Islet of Langerhans (tissue), 1 donor: ENCODE measurements at regions not wholly inside any gene's neighbourhood (a gene's known extent, or its start where the extent isn't known, plus 50 kb on each side); places are given as distances from the start of the nearest gene placed in this dataset.
A peak's percentile ranks its signal among the peaks of the same experiment; 100 is the strongest.
"Not testable (repeated sequence)": the region's sequence is repeated elsewhere in the genome, so short reads cannot be mapped to it uniquely, and the experiment has no call there.

Experiments
- FAIRE-seq: peaks from one replicate; lab custom pipeline; 2011; peaks lifted over from hg19 to GRCh38; lab: Jason Lieb, UNC

- no peak for FAIRE-seq
These were observed 214.9 kb upstream of the WWC1 start for GRCh38 chr5:168076561-168076991.

- no peak for FAIRE-seq
These were observed 206.0 kb upstream of the WWC1 start for GRCh38 chr5:168085261-168086031.

GRCh38 chr5:168086104-168086610 is 205.3 kb upstream of the WWC1 start:
- peak; percentile 76 for FAIRE-seq

DNA sequence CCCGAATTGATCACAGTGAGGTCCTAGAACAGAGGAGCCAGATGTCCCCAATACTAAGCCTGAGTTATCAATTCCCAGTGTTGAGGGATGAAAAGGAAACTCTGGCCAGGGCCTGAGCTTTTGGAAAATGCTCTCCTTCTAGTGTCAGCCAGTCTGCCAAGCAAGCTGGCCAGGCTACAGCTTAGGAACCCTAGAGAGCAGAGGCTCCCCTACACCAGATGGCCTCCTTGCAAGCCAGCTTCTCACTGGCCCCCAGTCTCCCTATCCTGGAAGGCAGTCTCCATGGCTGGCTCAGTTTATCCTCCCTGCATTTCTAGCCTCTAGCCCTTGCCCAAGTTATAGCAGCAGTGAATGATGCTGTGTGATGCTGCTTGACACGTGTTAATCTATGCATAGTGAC is 204.7 kb upstream of the WWC1 start:
- FAIRE-seq, result no peak

- no peak for FAIRE-seq
These were observed 202.9 kb upstream of the WWC1 start for GRCh38 chr5:168088410-168089173.

GRCh38 chr5:168089201-168089887 is 202.1 kb upstream of the WWC1 start:
- no peak for FAIRE-seq

DNA sequence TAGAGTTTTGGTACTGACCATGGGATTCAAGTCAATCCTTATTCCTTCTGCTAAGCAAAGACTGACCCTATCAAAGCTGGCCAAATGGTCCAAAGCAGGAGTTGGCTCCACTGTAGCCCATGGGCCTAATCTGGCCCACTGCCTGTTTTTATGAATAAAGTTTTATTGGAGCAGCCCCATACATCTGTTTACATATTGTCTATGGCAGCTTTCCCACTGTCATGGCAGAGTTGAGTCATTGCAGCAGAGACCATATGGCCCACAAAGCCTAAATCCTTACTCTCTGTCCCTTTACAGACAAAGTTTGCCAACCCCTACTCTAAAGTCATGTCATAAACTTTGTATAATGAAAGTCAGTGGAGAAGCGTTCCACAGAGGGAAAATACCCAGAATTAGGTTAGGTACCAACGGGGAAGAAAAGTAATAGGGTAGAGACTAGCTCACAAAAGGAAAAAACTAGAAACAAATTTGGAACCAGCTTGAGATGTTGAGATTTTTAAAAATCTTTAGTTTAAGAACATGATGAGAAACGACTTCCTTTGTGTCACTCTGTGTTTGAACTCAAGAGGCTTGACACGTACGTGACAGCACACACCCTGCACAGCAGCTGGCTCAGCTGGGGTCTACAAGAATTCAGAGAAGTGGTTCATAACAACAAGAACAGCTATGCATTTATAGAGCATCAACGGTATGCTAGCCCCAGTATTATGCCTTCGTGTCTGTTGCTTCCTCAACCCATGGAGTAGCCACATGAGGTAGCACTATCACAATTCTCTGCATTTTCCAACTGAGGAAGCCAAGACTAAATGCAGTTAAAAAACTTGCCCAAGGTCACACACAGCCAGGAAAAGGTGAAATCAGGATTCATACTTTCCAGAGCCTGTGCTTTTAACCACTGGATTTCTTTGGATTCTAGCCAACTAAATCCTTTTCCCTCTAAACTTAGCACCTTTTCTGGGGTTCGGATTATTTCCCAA is 198.9 kb upstream of the WWC1 start:
- no peak for FAIRE-seq

- FAIRE-seq, result no peak
These were observed 198.1 kb upstream of the WWC1 start for GRCh38 chr5:168093200-168093910.

GRCh38 chr5:168096525-168096924 is 194.9 kb upstream of the WWC1 start:
- no peak for FAIRE-seq

GRCh38 chr5:168097876-168098653 is 193.4 kb upstream of the WWC1 start:
- FAIRE-seq, result no peak

DNA sequence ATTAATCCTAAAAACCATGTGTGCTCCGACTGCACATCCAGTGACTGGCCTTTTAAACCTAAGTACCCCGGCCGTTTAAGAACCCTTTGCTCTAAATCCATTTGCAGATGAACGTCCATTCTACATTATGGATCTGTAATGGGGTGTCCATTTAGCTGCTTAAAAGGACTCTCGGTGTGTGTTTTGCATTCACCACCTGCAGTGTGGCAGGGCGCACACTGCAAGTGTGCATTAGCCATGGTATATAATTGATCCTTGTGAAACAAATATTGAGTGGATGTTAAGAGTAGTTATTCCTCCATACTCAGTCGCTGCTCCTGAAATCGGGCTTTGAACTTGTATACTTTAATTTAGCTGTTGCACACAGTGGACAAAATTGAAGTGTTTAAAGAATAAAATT is 190.1 kb upstream of the WWC1 start:
- FAIRE-seq, result no peak

DNA sequence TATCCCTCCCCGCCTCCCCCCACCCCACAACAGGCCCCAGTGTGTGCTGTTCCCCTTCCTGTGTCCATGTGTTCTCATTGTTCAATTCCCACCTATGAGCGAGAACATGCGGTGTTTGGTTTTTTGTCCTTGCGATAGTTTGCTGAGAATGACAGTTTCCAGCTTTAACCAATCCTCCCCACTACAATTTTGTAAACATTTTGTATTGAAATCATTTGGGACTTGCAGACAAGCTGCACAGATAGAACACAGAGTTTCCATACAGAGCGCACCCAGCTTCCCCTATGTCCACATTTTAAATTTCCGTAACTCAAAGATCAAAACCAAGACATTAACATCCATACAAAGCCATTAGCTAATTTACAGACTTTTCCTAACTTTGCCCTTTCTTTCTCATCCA is 188.4 kb upstream of the WWC1 start:
- FAIRE-seq, result not testable (repeated sequence)

DNA sequence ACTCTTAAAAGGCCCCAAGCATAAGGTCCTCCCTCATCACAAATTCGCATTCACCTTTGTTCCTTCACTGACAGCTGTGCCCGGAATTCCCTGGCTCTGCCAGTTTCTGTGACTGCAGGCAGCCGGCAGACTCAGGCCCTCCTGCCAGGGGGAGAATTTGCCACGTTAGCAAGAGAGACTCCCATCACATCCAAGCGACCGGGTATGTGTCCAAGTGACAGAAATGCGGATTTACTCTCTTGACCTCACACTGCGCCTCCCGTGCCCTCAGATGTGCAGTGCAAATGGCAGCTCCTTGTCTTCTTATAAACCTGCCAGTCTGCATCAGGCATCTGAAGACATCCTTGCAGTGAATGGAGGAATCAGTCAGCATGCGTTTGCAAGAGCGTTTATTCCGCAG is 187.1 kb upstream of the WWC1 start:
- no peak for FAIRE-seq

- FAIRE-seq, result no peak
These were observed 186.5 kb upstream of the WWC1 start for GRCh38 chr5:168104811-168105481.

DNA sequence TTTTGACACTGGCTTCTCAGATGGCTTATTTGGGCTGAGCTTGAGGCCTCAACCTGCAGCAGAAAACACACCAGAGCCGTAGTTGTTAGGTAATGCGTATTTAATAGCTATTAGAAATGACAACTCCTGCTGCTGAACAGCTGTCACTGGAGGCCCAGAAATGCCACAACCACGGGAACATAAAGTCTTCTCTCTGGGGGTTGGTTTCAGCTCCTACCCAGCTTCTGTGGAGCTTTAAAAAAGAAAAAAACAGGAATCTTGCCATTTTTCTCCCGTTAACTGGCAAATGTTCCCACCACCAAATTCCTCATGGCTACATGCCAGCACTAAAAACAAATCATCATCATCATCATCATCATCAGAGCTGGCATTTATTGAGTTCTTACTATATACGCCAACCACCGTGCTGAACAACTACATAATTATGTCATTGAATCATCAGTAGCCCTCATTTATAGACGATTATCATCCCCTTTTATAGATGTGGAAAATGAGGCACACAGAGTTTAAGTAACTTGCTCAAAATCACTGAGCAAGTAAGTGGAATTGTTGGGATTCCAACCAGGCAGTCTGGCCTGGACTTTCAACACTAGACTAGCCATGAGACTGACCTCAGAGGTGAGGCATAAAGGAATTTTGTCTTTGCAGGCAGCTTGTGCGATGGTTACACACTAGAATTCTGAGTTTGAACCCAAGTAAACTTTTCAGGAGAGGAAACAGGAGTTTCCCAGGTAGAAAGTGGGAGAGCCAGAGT is 185.3 kb upstream of the WWC1 start:
- FAIRE-seq, result no peak

DNA sequence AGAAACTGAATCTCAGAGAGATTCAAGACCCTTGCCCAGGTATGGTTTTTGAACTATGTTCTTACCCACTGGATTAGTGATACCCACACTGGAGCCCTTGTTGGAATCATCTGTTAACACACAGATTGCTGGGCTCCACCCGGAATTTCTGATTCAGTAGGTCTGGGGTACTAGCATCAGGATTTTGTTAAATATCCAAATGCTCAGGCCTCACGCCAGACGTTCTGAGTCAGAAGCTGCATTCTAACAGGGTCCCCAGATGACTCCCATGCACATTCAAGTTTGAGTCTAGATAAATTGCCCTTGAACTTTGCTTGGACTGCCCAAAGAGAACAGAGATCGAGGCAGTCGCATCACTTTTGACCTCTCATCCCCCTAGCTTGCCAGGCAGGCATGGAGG is 182.0 kb upstream of the WWC1 start:
- FAIRE-seq, result no peak

GRCh38 chr5:168110384-168110783 is 181.1 kb upstream of the WWC1 start:
- FAIRE-seq, result no peak

DNA sequence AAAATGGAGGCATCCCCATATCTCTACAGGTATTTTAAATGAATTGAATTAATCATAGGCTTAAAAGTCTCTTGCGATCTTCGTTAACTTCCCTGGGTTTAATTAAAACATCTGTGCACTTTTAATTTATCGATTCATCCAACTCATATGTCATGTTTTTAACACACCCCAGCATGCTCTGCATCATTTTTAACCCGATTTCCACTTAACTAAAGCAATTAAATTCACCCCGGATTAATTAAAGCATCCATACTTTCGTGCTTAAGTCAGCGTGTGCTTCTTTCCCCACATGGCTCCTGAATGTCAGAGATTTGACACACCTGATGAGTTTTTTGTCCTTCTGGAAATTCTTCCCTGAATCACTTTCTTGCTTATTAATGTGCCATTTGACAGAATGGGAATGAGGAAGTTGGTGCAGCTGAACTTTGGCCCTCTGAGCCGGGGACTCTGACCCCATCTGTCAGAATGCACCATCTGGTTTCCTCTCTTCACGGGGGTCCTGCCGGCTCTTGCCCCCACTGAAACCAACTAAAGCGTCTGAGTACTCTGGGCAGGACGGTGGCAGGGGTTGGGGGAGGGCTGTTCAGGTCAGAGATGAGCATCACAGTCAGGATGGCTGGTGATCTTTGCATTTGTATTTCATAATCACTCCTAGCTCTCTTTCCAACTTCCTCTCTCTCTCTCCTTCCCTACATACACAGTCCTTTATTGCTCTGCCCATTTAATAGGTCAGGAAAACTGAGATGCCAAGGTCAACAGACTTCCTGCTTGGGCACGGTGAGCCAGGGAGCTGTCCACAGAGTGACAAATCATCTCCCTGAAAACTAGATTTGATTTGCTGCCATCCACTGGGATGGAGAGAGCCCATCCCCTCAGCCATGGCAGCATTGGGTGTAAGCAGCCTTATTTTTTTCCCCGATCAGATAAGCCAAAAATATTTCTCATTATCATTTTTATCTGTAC is 180.3 kb upstream of the WWC1 start:
- no peak for FAIRE-seq
